ENCODE measurements at regions not wholly inside any gene's neighbourhood (a gene's known extent, or its start where the extent isn't known, plus 50 kb on each side); places are given as distances from the start of the nearest gene placed in this dataset.
"Not testable (repeated sequence)": the region's sequence is repeated elsewhere in the genome, so short reads cannot be mapped to it uniquely, and the experiment has no call there.

GRCh38 chr14:96710060-96710666, 87.0 kb upstream of the VRK1 start:
- Histone ChIP-seq H3K9me3 (no peaks in the 10 kb centered on the region), H3K36me3 (no peaks in the 10 kb centered on the region), H3K4me1 (no peaks in the 10 kb centered on the region), H3K27me3 (no peaks in the 10 kb centered on the region), H3K27ac (no peak overlapping the region), H3K4me3 (no peak overlapping the region)
- DNase-seq, result no peak
- no peak for TF ChIP-seq CTCF (IDR thresholded peaks at IDR 0.05)
- TF ChIP-seq POLR2A (IDR thresholded peaks at IDR 0.05), result no peak
- TF ChIP-seq POLR2AphosphoS5 (IDR thresholded peaks at IDR 0.05), result no peak
- TF ChIP-seq EP300 (IDR thresholded peaks at IDR 0.05), result no peak
- ATAC-seq (ENCODE audit: low FRiP score in 2 of 2), result no peak
- WGBS, 2 donors, result 79 to 82% methylated on average over 11 of the region's 11 CpGs

GRCh38 chr14:96711559-96712267, 85.5 kb upstream of the VRK1 start:
- no peak for TF ChIP-seq POLR2AphosphoS5 (IDR thresholded peaks at IDR 0.05)
- no peak for TF ChIP-seq EP300 (IDR thresholded peaks at IDR 0.05)
- no peak for TF ChIP-seq POLR2A (IDR thresholded peaks at IDR 0.05)
- no peak for TF ChIP-seq CTCF (IDR thresholded peaks at IDR 0.05)
- ATAC-seq (ENCODE audit: low FRiP score in 2 of 2) (peak in 1 of 2 donors; percentile 58), DNase-seq (peak in 1 of 2 donors; percentile 63)
- WGBS, 2 donors, result 81 to 86% methylated on average over 12 to 15 of the region's 15 CpGs
- Histone ChIP-seq H3K27me3 (no peaks in the 10 kb centered on the region), H3K4me3 (no peak overlapping the region), H3K4me1 (no peaks in the 10 kb centered on the region), H3K36me3 (no peaks in the 10 kb centered on the region), H3K27ac (no peak overlapping the region), H3K9me3 (no peaks in the 10 kb centered on the region)

GRCh38 chr14:96713426-96713825, 83.8 kb upstream of the VRK1 start:
- Histone ChIP-seq H3K36me3 (no peaks in the 10 kb centered on the region), H3K9me3 (no peaks in the 10 kb centered on the region), H3K27ac (no peak overlapping the region), H3K4me1 (no peaks in the 10 kb centered on the region), H3K27me3 (no peaks in the 10 kb centered on the region), H3K4me3 (no peak overlapping the region)
- TF ChIP-seq CTCF (IDR thresholded peaks at IDR 0.05) (no peak), EP300 (IDR thresholded peaks at IDR 0.05) (no peak), POLR2A (IDR thresholded peaks at IDR 0.05) (no peak)
- no peak for DNase-seq
- 39 to 45% methylated on average over 7 of the region's 7 CpGs for WGBS, 2 donors
- no peak for ATAC-seq (ENCODE audit: low FRiP score in 2 of 2)

- not testable (repeated sequence) for H3K9me3 ChIP-seq; H3K4me1 ChIP-seq; H3K4me3 ChIP-seq; DNase-seq; H3K27me3 ChIP-seq; H3K36me3 ChIP-seq; H3K27ac ChIP-seq; ATAC-seq (ENCODE audit: low FRiP score in 2 of 2)
- WGBS, 2 donors, result 85 to 88% methylated on average over 10 of the region's 10 CpGs
These were observed 82.6 kb upstream of the VRK1 start for GRCh38 chr14:96714537-96714936.

GRCh38 chr14:96717116-96717515, 80.1 kb upstream of the VRK1 start:
- H3K27me3 ChIP-seq, result no peaks in the 10 kb centered on the region
- 76 to 90% methylated on average over 5 of the region's 5 CpGs for WGBS, 2 donors

More at GRCh38 chr14:96717116-96717515, 80.1 kb upstream of the VRK1 start:
- no peak overlapping the region for H3K4me3 ChIP-seq
- no peaks in the 10 kb centered on the region for H3K4me1 ChIP-seq
- H3K36me3 ChIP-seq, result no peaks in the 10 kb centered on the region
- ATAC-seq (ENCODE audit: low FRiP score in 2 of 2) (no peak), DNase-seq (no peak)
- no peaks in the 10 kb centered on the region for H3K9me3 ChIP-seq
- no peak for TF ChIP-seq EP300 (IDR thresholded peaks at IDR 0.05)
- TF ChIP-seq CTCF (IDR thresholded peaks at IDR 0.05), result no peak
- no peak for TF ChIP-seq POLR2A (IDR thresholded peaks at IDR 0.05)
- H3K27ac ChIP-seq, result no peak overlapping the region

All from upper lobe of left lung (tissue), 6 donors.